ENCODE measurements at regions not wholly inside any gene's neighbourhood (a gene's known extent, or its start where the extent isn't known, plus 50 kb on each side); places are given as distances from the start of the nearest gene placed in this dataset.

GRCh38 chr3:23669541-23670255 is 136.1 kb upstream of the UBE2E1 start:
- TF ChIP-seq, protein P1, sequence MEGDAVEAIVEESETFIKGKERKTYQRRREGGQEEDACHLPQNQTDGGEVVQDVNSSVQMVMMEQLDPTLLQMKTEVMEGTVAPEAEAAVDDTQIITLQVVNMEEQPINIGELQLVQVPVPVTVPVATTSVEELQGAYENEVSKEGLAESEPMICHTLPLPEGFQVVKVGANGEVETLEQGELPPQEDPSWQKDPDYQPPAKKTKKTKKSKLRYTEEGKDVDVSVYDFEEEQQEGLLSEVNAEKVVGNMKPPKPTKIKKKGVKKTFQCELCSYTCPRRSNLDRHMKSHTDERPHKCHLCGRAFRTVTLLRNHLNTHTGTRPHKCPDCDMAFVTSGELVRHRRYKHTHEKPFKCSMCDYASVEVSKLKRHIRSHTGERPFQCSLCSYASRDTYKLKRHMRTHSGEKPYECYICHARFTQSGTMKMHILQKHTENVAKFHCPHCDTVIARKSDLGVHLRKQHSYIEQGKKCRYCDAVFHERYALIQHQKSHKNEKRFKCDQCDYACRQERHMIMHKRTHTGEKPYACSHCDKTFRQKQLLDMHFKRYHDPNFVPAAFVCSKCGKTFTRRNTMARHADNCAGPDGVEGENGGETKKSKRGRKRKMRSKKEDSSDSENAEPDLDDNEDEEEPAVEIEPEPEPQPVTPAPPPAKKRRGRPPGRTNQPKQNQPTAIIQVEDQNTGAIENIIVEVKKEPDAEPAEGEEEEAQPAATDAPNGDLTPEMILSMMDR (IDR thresholded peaks at IDR 0.05): no peak
- TF ChIP-seq POLR2A (IDR thresholded peaks at IDR 0.05) (no peak), POLR2AphosphoS5 (IDR thresholded peaks at IDR 0.05) (no peak)
